Neural progenitor cell (in vitro differentiated cells): ENCODE measurements at regions not wholly inside any gene's neighbourhood (a gene's known extent, or its start where the extent isn't known, plus 50 kb on each side); places are given as distances from the start of the nearest gene placed in this dataset.

Experiments
- EZH2 ChIP-seq: fragments of 200-600 bp; sonication (generic); IDR thresholded peaks from 2 replicates; pipeline ENCODE4 v1.6.1; 2017; ENCODE audit warnings: antibody characterized with exemption, mild to moderate bottlenecking, moderate library complexity
- EZH2phosphoT487 ChIP-seq: fragments of 200-600 bp; sonication (generic); IDR thresholded peaks from 2 replicates; pipeline ENCODE4 v1.6.1; 2017; ENCODE audit warnings: antibody characterized with exemption
- TF ChIP-seq, protein P1 (sequence below): fragments of 200-600 bp; sonication (generic); IDR thresholded peaks from 2 replicates; pipeline ENCODE4 v1.5.1; 2017; ENCODE audit warnings: antibody characterized with exemption, mild to moderate bottlenecking

GRCh38 chr13:82522872-82523271, 1359.4 kb downstream of the SLITRK1 start:
- TF ChIP-seq EZH2, result no peak
- TF ChIP-seq, protein P1, sequence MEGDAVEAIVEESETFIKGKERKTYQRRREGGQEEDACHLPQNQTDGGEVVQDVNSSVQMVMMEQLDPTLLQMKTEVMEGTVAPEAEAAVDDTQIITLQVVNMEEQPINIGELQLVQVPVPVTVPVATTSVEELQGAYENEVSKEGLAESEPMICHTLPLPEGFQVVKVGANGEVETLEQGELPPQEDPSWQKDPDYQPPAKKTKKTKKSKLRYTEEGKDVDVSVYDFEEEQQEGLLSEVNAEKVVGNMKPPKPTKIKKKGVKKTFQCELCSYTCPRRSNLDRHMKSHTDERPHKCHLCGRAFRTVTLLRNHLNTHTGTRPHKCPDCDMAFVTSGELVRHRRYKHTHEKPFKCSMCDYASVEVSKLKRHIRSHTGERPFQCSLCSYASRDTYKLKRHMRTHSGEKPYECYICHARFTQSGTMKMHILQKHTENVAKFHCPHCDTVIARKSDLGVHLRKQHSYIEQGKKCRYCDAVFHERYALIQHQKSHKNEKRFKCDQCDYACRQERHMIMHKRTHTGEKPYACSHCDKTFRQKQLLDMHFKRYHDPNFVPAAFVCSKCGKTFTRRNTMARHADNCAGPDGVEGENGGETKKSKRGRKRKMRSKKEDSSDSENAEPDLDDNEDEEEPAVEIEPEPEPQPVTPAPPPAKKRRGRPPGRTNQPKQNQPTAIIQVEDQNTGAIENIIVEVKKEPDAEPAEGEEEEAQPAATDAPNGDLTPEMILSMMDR, result no peak
- no peak for TF ChIP-seq EZH2phosphoT487
